H9 (cell line): ENCODE measurements at regions not wholly inside any gene's neighbourhood (a gene's known extent, or its start where the extent isn't known, plus 50 kb on each side); places are given as distances from the start of the nearest gene placed in this dataset.

Source experiments
- DNase-seq: peaks from one replicate; pipeline ENCODE4 v3.0.0-alpha.2; 2017
- H2AFZ ChIP-seq: one replicate; pipeline ENCODE4 v1.6.1; 2013; ENCODE audit warnings: mild to moderate bottlenecking, low read length, control low read depth, moderate library complexity
- H2AK5ac ChIP-seq: 2 replicates; pipeline ENCODE4 v1.6.1; 2013; ENCODE audit warnings: low read length, control low read depth, mixed read lengths; ENCODE audit not compliant: insufficient read length
- H2BK120ac ChIP-seq: one replicate; pipeline ENCODE4 v1.6.1; 2013; ENCODE audit warnings: low read depth, mild to moderate bottlenecking, low read length, control low read depth, inconsistent platforms; ENCODE audit not compliant: poor library complexity, severe bottlenecking
- H2BK12ac ChIP-seq: 2 replicates; pipeline ENCODE4 v1.6.1; 2013; ENCODE audit warnings: low read length, control low read depth, mixed read lengths, low read depth; ENCODE audit not compliant: insufficient read length
- H2BK15ac ChIP-seq: 2 replicates; pipeline ENCODE4 v1.6.1; 2013; ENCODE audit warnings: low read depth, low read length, control low read depth
- H2BK20ac ChIP-seq: one replicate; pipeline ENCODE4 v1.6.1; 2013; ENCODE audit warnings: low read depth, mild to moderate bottlenecking, low read length, control low read depth, inconsistent platforms; ENCODE audit not compliant: poor library complexity, severe bottlenecking
- H2BK5ac ChIP-seq: 2 replicates; pipeline ENCODE4 v1.6.1; 2013; ENCODE audit warnings: low read length, control low read depth, mixed read lengths; ENCODE audit not compliant: insufficient read length
- H3K14ac ChIP-seq: 2 replicates; pipeline ENCODE4 v1.6.1; 2013; ENCODE audit warnings: low read length, control low read depth; ENCODE audit not compliant: insufficient read depth
- H3K18ac ChIP-seq: 2 replicates; pipeline ENCODE4 v1.6.1; 2013; ENCODE audit warnings: low read depth, mild to moderate bottlenecking, mixed read lengths, low read length, control low read depth; ENCODE audit not compliant: insufficient read length
- H3K23ac ChIP-seq: 2 replicates; pipeline ENCODE4 v1.6.1; 2013; ENCODE audit warnings: low read length, control low read depth, mixed read lengths, low read depth; ENCODE audit not compliant: insufficient read length
- H3K23me2 ChIP-seq: 2 replicates; pipeline ENCODE4 v1.6.1; 2013; ENCODE audit warnings: low read depth, mild to moderate bottlenecking, mixed read lengths, low read length, control low read depth; ENCODE audit not compliant: insufficient read length, poor library complexity, severe bottlenecking
- H3K27ac ChIP-seq: 2 replicates; pipeline ENCODE4 v1.5.1; 2013; ENCODE audit warnings: low read length, control low read depth, mixed read lengths, low read depth; ENCODE audit not compliant: insufficient read length
- H3K27me3 ChIP-seq: 2 replicates; pipeline ENCODE4 v1.6.1; 2013; ENCODE audit warnings: low read length, control low read depth, inconsistent platforms; ENCODE audit not compliant: insufficient read depth
- H3K4ac ChIP-seq: 2 replicates; pipeline ENCODE4 v1.6.1; 2013; ENCODE audit warnings: low read depth, mild to moderate bottlenecking, control low read depth, inconsistent platforms, low read length, moderate library complexity
- H3K4me1 ChIP-seq: 2 replicates; pipeline ENCODE4 v1.6.1; 2013; ENCODE audit warnings: low read length, control low read depth, inconsistent platforms; ENCODE audit not compliant: insufficient read depth
- H3K4me2 ChIP-seq: 2 replicates; pipeline ENCODE4 v1.6.1; 2013; ENCODE audit warnings: low read length, control low read depth, mixed read lengths; ENCODE audit not compliant: insufficient read length, insufficient read depth
- H3K56ac ChIP-seq: 2 replicates; pipeline ENCODE4 v1.6.1; 2013; ENCODE audit warnings: low read depth, mild to moderate bottlenecking, mixed read lengths, low read length, control low read depth; ENCODE audit not compliant: insufficient read length
- H3K79me1 ChIP-seq: 2 replicates; pipeline ENCODE4 v1.6.1; 2013; ENCODE audit warnings: low read depth, mild to moderate bottlenecking, moderate library complexity, low read length, control low read depth, inconsistent platforms; ENCODE audit not compliant: insufficient read depth, poor library complexity, severe bottlenecking
- H3K79me2 ChIP-seq: 2 replicates; pipeline ENCODE4 v1.6.1; 2013; ENCODE audit warnings: low read length, control low read depth, inconsistent platforms; ENCODE audit not compliant: insufficient read depth
- H3K9ac ChIP-seq: 2 replicates; pipeline ENCODE4 v1.6.1; 2013; ENCODE audit warnings: low read length, control low read depth, mixed read lengths; ENCODE audit not compliant: insufficient read length; ENCODE audit errors: extremely low read depth
- H3K9me3 ChIP-seq: one replicate; pipeline ENCODE4 v1.6.1; 2013; ENCODE audit warnings: low read depth, low read length, inconsistent platforms; ENCODE audit not compliant: control insufficient read depth
- H3T11ph ChIP-seq: one replicate; pipeline ENCODE4 v1.6.1; 2013; ENCODE audit warnings: mild to moderate bottlenecking, low read length, control low read depth, inconsistent platforms
- H4K20me1 ChIP-seq: one replicate; pipeline ENCODE4 v1.6.1; 2013; ENCODE audit not compliant: control insufficient read depth, insufficient read length, insufficient read depth
- H4K5ac ChIP-seq: 2 replicates; pipeline ENCODE4 v1.6.1; 2013; ENCODE audit warnings: low read depth, mild to moderate bottlenecking, mixed read lengths, low read length, control low read depth; ENCODE audit not compliant: insufficient read length
- H4K8ac ChIP-seq: replicated peaks from 2 replicates; pipeline ENCODE4 v1.6.1; 2013; ENCODE audit warnings: low read length, control low read depth, mixed read lengths, low read depth; ENCODE audit not compliant: insufficient read length
- H4K91ac ChIP-seq: 2 replicates; pipeline ENCODE4 v1.6.1; 2013; ENCODE audit warnings: low read depth, mild to moderate bottlenecking, moderate library complexity, mixed read lengths, low read length, control low read depth; ENCODE audit not compliant: insufficient read length
- H3K27ac Mint-ChIP-seq, 3 experiments: 2 replicates in 2 of 3; 3 replicates in 1 of 3; pipeline ENCODE4 v1.8.0; 2020 to 2021; ENCODE audit warnings: mixed read lengths in 3 of 3, mild to moderate bottlenecking in 1 of 3, moderate library complexity in 1 of 3
- H3K27me3 Mint-ChIP-seq: 2 replicates; pipeline ENCODE4 v1.8.0; 2021; ENCODE audit warnings: low read depth, mild to moderate bottlenecking, moderate library complexity, mixed read lengths
- H3K36me3 Mint-ChIP-seq, 3 experiments: 2 replicates in 2 of 3; 3 replicates in 1 of 3; pipeline ENCODE4 v1.8.0; 2020 to 2021; ENCODE audit warnings: low read depth in 3 of 3, mixed read lengths in 3 of 3; ENCODE audit not compliant: insufficient read depth in 1 of 3
- H3K4me1 Mint-ChIP-seq, 2 experiments: 2 replicates each; pipeline ENCODE4 v1.8.0; 2020; ENCODE audit warnings: mixed read lengths in 2 of 2
- H3K4me3 Mint-ChIP-seq, 2 experiments: 2 replicates in 1 of 2; 3 replicates in 1 of 2; pipeline ENCODE4 v1.8.0; 2020 to 2021; ENCODE audit warnings: mild to moderate bottlenecking in 2 of 2, mixed read lengths in 2 of 2, moderate library complexity in 1 of 2
- H3K9me3 Mint-ChIP-seq, 2 experiments: 2 replicates in 1 of 2; 3 replicates in 1 of 2; pipeline ENCODE4 v1.8.0; 2020; ENCODE audit warnings: mild to moderate bottlenecking in 2 of 2, mixed read lengths in 2 of 2, moderate library complexity in 1 of 2
- CTCF ChIP-seq: fragments of 200-600 bp; sonication (generic); conservative IDR thresholded peaks from 3 replicates; pipeline ENCODE4 v1.8.0; 2021; ENCODE audit warnings: antibody characterized with exemption, mild to moderate bottlenecking
- WGBS: extraction: QIAGEN DNeasy Blood & Tissue Kit; methylation state at CpG from one replicate; pipeline ENCODE4 v1.1.7; 2013; ENCODE audit warnings: missing lambda C conversion rate, low lambda C conversion rate, mixed read lengths; ENCODE audit not compliant: insufficient read length; ENCODE audit errors: extremely low coverage; 5-methylcytosine and 5-hydroxymethylcytosine counted together

- Histone ChIP-seq H2BK5ac (no peak overlapping the region), H3K56ac (no peak overlapping the region), H2AK5ac (no peak overlapping the region), H3K79me1 (no peaks in the 10 kb centered on the region), H3K18ac (no peak overlapping the region), H3K79me2 (no peaks in the 10 kb centered on the region), H4K20me1 (no peaks in the 10 kb centered on the region), H3K4me2 (no peak overlapping the region), H4K8ac (no peak overlapping the region), H3K9ac (no peak overlapping the region), H2BK12ac (no peak overlapping the region), H3K23ac (no peak overlapping the region), H3K27me3 (no peaks in the 10 kb centered on the region), H3K23me2 (no peaks in the 10 kb centered on the region), H4K91ac (no peak overlapping the region), H3K4ac (no peak overlapping the region), H2BK120ac (no peak overlapping the region), H3T11ph (no peak overlapping the region), H3K27ac (no peak overlapping the region), H3K4me1 (no peaks in the 10 kb centered on the region), H2AFZ (no peak overlapping the region), H3K9me3 (no peaks in the 10 kb centered on the region), H2BK15ac (no peak overlapping the region), H4K5ac (no peak overlapping the region), H2BK20ac (no peak overlapping the region), H3K14ac (no peak overlapping the region)
- H3K36me3 Mint-ChIP-seq, result no peaks in the 10 kb centered on the region
- no peak overlapping the region for H3K4me3 Mint-ChIP-seq
- TF ChIP-seq CTCF, result no peak
- DNase-seq, result no peak
- H3K27ac Mint-ChIP-seq, result no peak overlapping the region
- peaks cover 10 to 14% of the 10 kb centered on the region in 2 experiments for H3K4me1 Mint-ChIP-seq
- WGBS, result no CpG with 5 or more reads among the region's 2 CpGs
- no peaks in the 10 kb centered on the region; the same call in 1 of the 2 replicates for H3K27me3 Mint-ChIP-seq
- no peaks in the 10 kb centered on the region for H3K9me3 Mint-ChIP-seq
Measured at GRCh38 chr6:11326116-11326515, 93.6 kb upstream of the NEDD9 start.
